Loucy (cell line): ENCODE measurements at regions not wholly inside any gene's neighbourhood (a gene's known extent, or its start where the extent isn't known, plus 50 kb on each side); places are given as distances from the start of the nearest gene placed in this dataset.
"Not testable (repeated sequence)": the region's sequence is repeated elsewhere in the genome, so short reads cannot be mapped to it uniquely, and the experiment has no call there.

Experiments used
- EZH2phosphoT487 ChIP-seq: fragments of 200-600 bp; IDR thresholded peaks from 2 replicates; pipeline ENCODE4 v1.6.1; 2018; ENCODE audit warnings: antibody characterized with exemption, mild to moderate bottlenecking, moderate library complexity, borderline replicate concordance
- TF ChIP-seq, protein P1 (sequence below): fragments of 200-600 bp; sonication (generic); conservative IDR thresholded peaks from 2 replicates; pipeline ENCODE4 v1.5.1; 2014; ENCODE audit warnings: mild to moderate bottlenecking, antibody characterized with exemption, low read length

DNA sequence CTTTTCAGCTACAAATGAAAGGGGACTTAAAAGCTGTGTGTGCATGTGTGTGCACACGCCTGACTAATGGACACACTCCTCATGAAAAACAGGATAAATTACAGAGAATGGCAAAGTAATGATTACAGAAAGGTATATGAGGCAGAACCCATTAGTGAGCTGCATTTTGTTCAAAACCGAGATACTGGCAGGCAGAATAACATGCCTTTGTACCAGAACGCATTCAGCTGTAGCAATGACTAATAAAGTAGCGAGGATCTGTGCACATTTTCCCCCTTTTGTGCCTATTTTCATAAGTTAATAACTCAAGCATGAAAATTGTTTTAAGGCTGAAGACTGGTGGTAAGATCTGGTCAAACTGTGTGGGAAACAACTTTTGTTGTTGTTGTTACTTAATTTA is 165.7 kb upstream of the PLGLB2 start:
- TF ChIP-seq, protein P1, sequence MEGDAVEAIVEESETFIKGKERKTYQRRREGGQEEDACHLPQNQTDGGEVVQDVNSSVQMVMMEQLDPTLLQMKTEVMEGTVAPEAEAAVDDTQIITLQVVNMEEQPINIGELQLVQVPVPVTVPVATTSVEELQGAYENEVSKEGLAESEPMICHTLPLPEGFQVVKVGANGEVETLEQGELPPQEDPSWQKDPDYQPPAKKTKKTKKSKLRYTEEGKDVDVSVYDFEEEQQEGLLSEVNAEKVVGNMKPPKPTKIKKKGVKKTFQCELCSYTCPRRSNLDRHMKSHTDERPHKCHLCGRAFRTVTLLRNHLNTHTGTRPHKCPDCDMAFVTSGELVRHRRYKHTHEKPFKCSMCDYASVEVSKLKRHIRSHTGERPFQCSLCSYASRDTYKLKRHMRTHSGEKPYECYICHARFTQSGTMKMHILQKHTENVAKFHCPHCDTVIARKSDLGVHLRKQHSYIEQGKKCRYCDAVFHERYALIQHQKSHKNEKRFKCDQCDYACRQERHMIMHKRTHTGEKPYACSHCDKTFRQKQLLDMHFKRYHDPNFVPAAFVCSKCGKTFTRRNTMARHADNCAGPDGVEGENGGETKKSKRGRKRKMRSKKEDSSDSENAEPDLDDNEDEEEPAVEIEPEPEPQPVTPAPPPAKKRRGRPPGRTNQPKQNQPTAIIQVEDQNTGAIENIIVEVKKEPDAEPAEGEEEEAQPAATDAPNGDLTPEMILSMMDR: not testable (repeated sequence)
- TF ChIP-seq EZH2phosphoT487: not testable (repeated sequence)
